Globus pallidus (tissue), 1 donor: ENCODE measurements at regions not wholly inside any gene's neighbourhood (a gene's known extent, or its start where the extent isn't known, plus 50 kb on each side); places are given as distances from the start of the nearest gene placed in this dataset.

Source experiments
- DNase-seq: peaks from one replicate; pipeline ENCODE4 v3.0.0-alpha.2; 2015; ENCODE audit warnings: low spot score

- DNase-seq: no peak
Observed at GRCh38 chr18:11268153-11268552, 118.8 kb upstream of the PIEZO2 start.

GRCh38 chr18:11266781-11267480, 117.6 kb upstream of the PIEZO2 start:
- no peak for DNase-seq

GRCh38 chr18:11261486-11261885, 112.1 kb upstream of the PIEZO2 start:
- DNase-seq: no peak

- DNase-seq: no peak
Observed at GRCh38 chr18:11260961-11261461, 111.6 kb upstream of the PIEZO2 start.

GRCh38 chr18:11259469-11260150, 110.2 kb upstream of the PIEZO2 start:
- no peak for DNase-seq

GRCh38 chr18:11258039-11258610, 108.8 kb upstream of the PIEZO2 start:
- DNase-seq: no peak

GRCh38 chr18:11256251-11256650, 106.9 kb upstream of the PIEZO2 start:
- DNase-seq: no peak

GRCh38 chr18:11251891-11252270, 102.5 kb upstream of the PIEZO2 start:
- DNase-seq: peak; percentile 19

- DNase-seq: no peak
Observed at GRCh38 chr18:11251229-11251890, 102.0 kb upstream of the PIEZO2 start.

GRCh38 chr18:11249391-11249790, 100.0 kb upstream of the PIEZO2 start:
- no peak for DNase-seq

GRCh38 chr18:11247381-11247970, 98.1 kb upstream of the PIEZO2 start:
- no peak for DNase-seq

GRCh38 chr18:11246495-11247300, 97.3 kb upstream of the PIEZO2 start:
- no peak for DNase-seq

- no peak for DNase-seq
Observed at GRCh38 chr18:11245879-11246278, 96.5 kb upstream of the PIEZO2 start.

GRCh38 chr18:11237484-11237883, 88.1 kb upstream of the PIEZO2 start:
- DNase-seq: no peak

GRCh38 chr18:11237066-11237465, 87.7 kb upstream of the PIEZO2 start:
- DNase-seq: no peak

GRCh38 chr18:11224153-11224552, 74.8 kb upstream of the PIEZO2 start:
- DNase-seq: no peak

- no peak for DNase-seq
Observed at GRCh38 chr18:11219571-11219970, 70.2 kb upstream of the PIEZO2 start.

GRCh38 chr18:11215216-11215615, 65.8 kb upstream of the PIEZO2 start:
- peak; percentile 21 for DNase-seq

GRCh38 chr18:11204020-11204419, 54.7 kb upstream of the PIEZO2 start:
- no peak for DNase-seq

GRCh38 chr18:11199477-11199876, 50.1 kb upstream of the PIEZO2 start:
- DNase-seq: no peak
